Upper lobe of left lung (tissue), 4 donors: ENCODE measurements at regions not wholly inside any gene's neighbourhood (a gene's known extent, or its start where the extent isn't known, plus 50 kb on each side); places are given as distances from the start of the nearest gene placed in this dataset.

Experiments used
- POLR2A ChIP-seq, 4 donors: fragments of 450-650 bp; IDR thresholded peaks; one replicate each; pipeline ENCODE4 v1.5.1; 2016 to 2017; ENCODE audit warnings: antibody characterized with exemption in 4 of 4, mild to moderate bottlenecking in 2 of 4
- POLR2AphosphoS5 ChIP-seq, 2 donors: sonication (generic); formaldehyde crosslinking; IDR thresholded peaks; one replicate each; pipeline ENCODE4 v1.5.1; 2017; ENCODE audit warnings: antibody characterized with exemption in 2 of 2
- TF ChIP-seq, protein P1 (sequence below), 6 experiments: fragments of 450-650 bp in 4 of 6; fragments of 200-600 bp in 2 of 6; sonication (generic) in 2 of 6; IDR thresholded peaks; one replicate each; pipeline ENCODE4 v1.5.1; 2016 to 2019; ENCODE audit warnings: antibody characterized with exemption in 6 of 6

DNA sequence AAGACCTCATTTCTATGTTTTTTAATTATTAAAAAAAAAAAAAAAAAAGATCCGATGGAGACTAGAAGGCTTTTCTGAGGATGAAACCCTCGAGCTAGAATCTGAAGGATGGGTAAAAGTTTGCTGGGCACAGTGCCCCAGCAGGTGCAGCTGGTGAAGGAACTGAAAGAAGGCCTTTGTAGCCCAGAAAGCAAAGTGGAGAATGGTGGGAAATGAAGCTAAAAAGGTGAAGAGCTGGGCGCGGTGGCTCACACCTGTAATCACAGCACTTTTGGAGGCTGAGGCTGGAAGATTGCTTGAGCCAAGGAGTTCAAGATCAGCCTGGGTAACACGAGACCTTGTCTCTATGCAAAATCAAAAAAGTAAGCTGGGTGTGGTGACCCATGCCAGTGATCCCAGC, 50.3 kb upstream of the SEC14L1 start:
- TF ChIP-seq, protein P1, sequence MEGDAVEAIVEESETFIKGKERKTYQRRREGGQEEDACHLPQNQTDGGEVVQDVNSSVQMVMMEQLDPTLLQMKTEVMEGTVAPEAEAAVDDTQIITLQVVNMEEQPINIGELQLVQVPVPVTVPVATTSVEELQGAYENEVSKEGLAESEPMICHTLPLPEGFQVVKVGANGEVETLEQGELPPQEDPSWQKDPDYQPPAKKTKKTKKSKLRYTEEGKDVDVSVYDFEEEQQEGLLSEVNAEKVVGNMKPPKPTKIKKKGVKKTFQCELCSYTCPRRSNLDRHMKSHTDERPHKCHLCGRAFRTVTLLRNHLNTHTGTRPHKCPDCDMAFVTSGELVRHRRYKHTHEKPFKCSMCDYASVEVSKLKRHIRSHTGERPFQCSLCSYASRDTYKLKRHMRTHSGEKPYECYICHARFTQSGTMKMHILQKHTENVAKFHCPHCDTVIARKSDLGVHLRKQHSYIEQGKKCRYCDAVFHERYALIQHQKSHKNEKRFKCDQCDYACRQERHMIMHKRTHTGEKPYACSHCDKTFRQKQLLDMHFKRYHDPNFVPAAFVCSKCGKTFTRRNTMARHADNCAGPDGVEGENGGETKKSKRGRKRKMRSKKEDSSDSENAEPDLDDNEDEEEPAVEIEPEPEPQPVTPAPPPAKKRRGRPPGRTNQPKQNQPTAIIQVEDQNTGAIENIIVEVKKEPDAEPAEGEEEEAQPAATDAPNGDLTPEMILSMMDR (IDR thresholded peaks at IDR 0.05): no peak
- TF ChIP-seq POLR2A (IDR thresholded peaks at IDR 0.05): no peak
- no peak for TF ChIP-seq POLR2AphosphoS5 (IDR thresholded peaks at IDR 0.05)
